Ovary (tissue), 7 donors: ENCODE measurements at regions not wholly inside any gene's neighbourhood (a gene's known extent, or its start where the extent isn't known, plus 50 kb on each side); places are given as distances from the start of the nearest gene placed in this dataset.

Experiments
- DNase-seq, 5 donors: peaks; one replicate each; pipeline ENCODE4 v3.0.0-alpha.2; 2019 to 2020
- H3K27ac ChIP-seq, 2 donors: fragments of 200-600 bp; one replicate each; pipeline versions ENCODE4 v1.5.1 to v1.8.0; 2019 to 2022
- H3K27me3 ChIP-seq: fragments of 200-600 bp; one replicate; pipeline ENCODE4 v1.8.0; 2022
- H3K36me3 ChIP-seq: fragments of 200-600 bp; sonication (generic); one replicate; pipeline ENCODE4 v1.5.1; 2019
- H3K4me1 ChIP-seq: one replicate; pipeline ENCODE4 v1.8.1; 2013; ENCODE audit warnings: mild to moderate bottlenecking, moderate library complexity; ENCODE audit not compliant: insufficient read depth
- H3K4me3 ChIP-seq: fragments of 200-600 bp; sonication (generic); one replicate; pipeline ENCODE4 v1.5.1; 2017
- H3K9me3 ChIP-seq, 2 donors: fragments of 200-600 bp in 1 of 2; sonication (generic) in 1 of 2; one replicate each; pipeline versions ENCODE4 v1.5.1 to v1.8.1; 2013 to 2019; ENCODE audit warnings: mild to moderate bottlenecking in 1 of 2, moderate library complexity in 1 of 2
- CTCF ChIP-seq, 3 donors: fragments of 450-650 bp in 2 of 3; fragments of 200-600 bp in 1 of 3; IDR thresholded peaks; one replicate each; pipeline versions ENCODE4 v1.5.1 to v1.8.0; 2016 to 2022; ENCODE audit warnings: antibody characterized with exemption in 3 of 3, mild to moderate bottlenecking in 1 of 3
- EP300 ChIP-seq: sonication (generic); formaldehyde crosslinking; IDR thresholded peaks from one replicate; pipeline ENCODE4 v1.6.1; 2017; ENCODE audit warnings: antibody characterized with exemption
- POLR2A ChIP-seq: fragments of 450-650 bp; IDR thresholded peaks from one replicate; pipeline ENCODE4 v1.6.1; 2017; ENCODE audit warnings: antibody characterized with exemption, mild to moderate bottlenecking, moderate library complexity
- WGBS, 3 donors: extraction: QIAGEN DNeasy Blood & Tissue Kit in 1 of 3; methylation state at CpG; one replicate each; pipeline versions ENCODE4 v1.1.5 to v1.1.7; 2013 to 2017; 5-methylcytosine and 5-hydroxymethylcytosine counted together
- intact Hi-C, 4 donors: fragments of 100-400 bp; cut with DNase I; formaldehyde crosslinking; loops; one replicate each; pipeline versions ENCODE4 v1.11.0 to v1.15.1; 2022 to 2023
- donor health status: DM: no; HTN: no; CAD: no; lungs with moderate emphysema.
- donor health status: DM: no; HTN: no; CAD: no.
- donor health status: Bipolar disorder and iron deficiency.
- donor health status: DM: no; HTN: no; CAD: no.
- donor health status: DM: yes; HTN: yes; CAD: no.

DNA sequence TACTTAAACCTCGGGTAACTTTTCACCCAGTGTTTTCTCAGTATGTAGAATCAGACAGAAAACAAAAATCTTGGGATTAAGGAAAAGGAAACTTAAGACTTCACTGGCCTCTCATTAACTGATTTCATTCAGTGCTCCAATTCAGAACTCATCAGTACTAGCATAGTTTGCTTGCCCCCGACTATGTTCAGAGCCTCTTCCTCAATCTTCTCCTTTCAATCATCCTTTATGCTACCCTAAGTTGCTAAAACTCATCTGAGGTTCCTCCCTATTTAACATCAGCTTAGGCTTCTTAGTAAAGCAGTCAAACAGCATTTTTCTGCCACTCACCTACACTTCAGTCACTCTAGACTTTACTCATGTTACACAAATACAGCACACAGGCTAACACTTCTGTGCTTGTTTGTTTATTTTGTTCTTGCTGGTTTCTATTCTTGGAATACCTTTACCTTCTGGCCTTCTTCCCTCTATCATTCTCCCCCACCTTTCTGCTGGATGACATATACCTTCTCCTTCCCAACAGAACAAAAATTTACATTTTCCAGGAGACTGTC lies 163.0 kb upstream of the TLL1 start:
- Histone ChIP-seq H3K27me3 (no peaks in the 10 kb centered on the region), H3K27ac (no peak overlapping the region), H3K4me3 (no peak overlapping the region), H3K4me1 (no peaks in the 10 kb centered on the region), H3K36me3 (no peaks in the 10 kb centered on the region), H3K9me3 (no peaks in the 10 kb centered on the region)
- WGBS, 3 donors, result 17 to 37% (median 24%) methylated on average over 2 of the region's 2 CpGs
- no peak for DNase-seq
- TF ChIP-seq CTCF (IDR thresholded peaks at IDR 0.05) (no peak), POLR2A (no peak), EP300 (no peak)
- intact Hi-C loops, result no loop called here

- no peak overlapping the region for H3K4me3 ChIP-seq
- no peaks in the 10 kb centered on the region for H3K36me3 ChIP-seq
- no peaks in the 10 kb centered on the region for H3K4me1 ChIP-seq
- 65 to 79% (median 75%) methylated on average over 4 of the region's 4 CpGs for WGBS, 3 donors
- no peak overlapping the region for H3K27ac ChIP-seq
- intact Hi-C loops, result no loop called here
- no peak for TF ChIP-seq POLR2A
- no peak for TF ChIP-seq EP300
- H3K27me3 ChIP-seq, result no peaks in the 10 kb centered on the region
- H3K9me3 ChIP-seq, result no peaks in the 10 kb centered on the region
- no peak for DNase-seq
These were observed 161.6 kb upstream of the TLL1 start for GRCh38 chr4:165711436-165711835.

DNA sequence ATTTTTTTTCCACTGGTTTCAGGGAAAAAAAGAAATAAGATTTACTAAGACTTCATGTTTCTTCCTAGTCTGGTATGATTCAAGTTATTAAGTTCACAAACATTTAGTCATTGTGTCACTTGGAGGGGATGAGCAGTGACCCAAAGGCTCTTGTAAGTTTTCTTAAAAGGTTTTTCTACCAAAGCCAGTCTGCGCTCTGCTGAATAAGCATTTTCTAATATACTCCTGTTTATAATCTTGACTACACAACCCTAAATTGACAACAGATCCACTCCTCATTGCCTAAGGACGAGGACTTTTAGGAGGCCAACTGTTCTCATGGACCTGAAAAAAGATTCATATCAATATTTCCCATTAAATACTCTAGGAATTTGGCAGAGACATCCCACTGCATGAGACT lies 161.1 kb upstream of the TLL1 start:
- Histone ChIP-seq H3K4me3 (no peak overlapping the region), H3K4me1 (no peaks in the 10 kb centered on the region), H3K9me3 (no peaks in the 10 kb centered on the region), H3K27ac (no peak overlapping the region), H3K27me3 (no peaks in the 10 kb centered on the region), H3K36me3 (no peaks in the 10 kb centered on the region)
- intact Hi-C loops, result no loop called here
- 88 to 92% (median 90%) methylated on average over 2 of the region's 2 CpGs for WGBS, 3 donors
- TF ChIP-seq POLR2A, result no peak
- no peak for TF ChIP-seq CTCF (IDR thresholded peaks at IDR 0.05)
- TF ChIP-seq EP300, result no peak
- DNase-seq, result no peak

GRCh38 chr4:165714650-165715049 lies 158.4 kb upstream of the TLL1 start:
- Histone ChIP-seq H3K4me3 (no peak overlapping the region), H3K27ac (no peak overlapping the region), H3K27me3 (no peaks in the 10 kb centered on the region), H3K36me3 (no peaks in the 10 kb centered on the region), H3K9me3 (no peaks in the 10 kb centered on the region), H3K4me1 (no peaks in the 10 kb centered on the region)
- WGBS, 3 donors, result 92 to 96% (median 95%) methylated on average over 14 of the region's 14 CpGs
- intact Hi-C loops, result no loop called here
- no peak for TF ChIP-seq EP300
- TF ChIP-seq POLR2A, result no peak
- no peak for DNase-seq

- no peak for DNase-seq
- WGBS, 3 donors, result 94 to 96% (median 95%) methylated on average over 1 of the region's 1 CpG
- Histone ChIP-seq H3K36me3 (no peaks in the 10 kb centered on the region), H3K9me3 (no peaks in the 10 kb centered on the region), H3K4me1 (no peaks in the 10 kb centered on the region), H3K4me3 (no peak overlapping the region), H3K27me3 (no peaks in the 10 kb centered on the region), H3K27ac (no peak overlapping the region)
- TF ChIP-seq CTCF (IDR thresholded peaks at IDR 0.05) (no peak), EP300 (no peak), POLR2A (no peak)
- intact Hi-C loops, result no loop called here
These were observed 157.8 kb upstream of the TLL1 start for GRCh38 chr4:165715211-165715610.

GRCh38 chr4:165715989-165716388 lies 157.0 kb upstream of the TLL1 start:
- H3K27me3 ChIP-seq, result no peaks in the 10 kb centered on the region
- 83 to 96% (median 95%) methylated on average over 1 of the region's 1 CpG for WGBS, 3 donors
- H3K4me1 ChIP-seq, result no peaks in the 10 kb centered on the region
- intact Hi-C loops, result no loop called here
- H3K36me3 ChIP-seq, result no peaks in the 10 kb centered on the region
- TF ChIP-seq EP300 (no peak), CTCF (IDR thresholded peaks at IDR 0.05) (no peak), POLR2A (no peak)
- no peak for DNase-seq
- H3K27ac ChIP-seq, result no peak overlapping the region
- H3K9me3 ChIP-seq, result no peaks in the 10 kb centered on the region
- no peak overlapping the region for H3K4me3 ChIP-seq
